Uterus (tissue), 3 donors: ENCODE measurements at regions not wholly inside any gene's neighbourhood (a gene's known extent, or its start where the extent isn't known, plus 50 kb on each side); places are given as distances from the start of the nearest gene placed in this dataset.

Experiments used
- DNase-seq, 2 donors: peaks; one replicate each; pipeline ENCODE4 v3.0.0-alpha.2; 2019 to 2020
- H3K27ac ChIP-seq, 2 donors: fragments of 200-600 bp; sonication (generic); 1 replicate in 1 of 2; 2 replicates in 1 of 2; pipeline ENCODE4 v1.5.1; 2016 to 2018
- H3K27me3 ChIP-seq, 2 donors: fragments of 200-600 bp; sonication (generic); one replicate each; pipeline ENCODE4 v1.5.1; 2018 to 2019; ENCODE audit warnings: control low read depth in 1 of 2
- H3K36me3 ChIP-seq, 2 donors: fragments of 200-600 bp; sonication (generic); one replicate each; pipeline ENCODE4 v1.5.1; 2019; ENCODE audit warnings: control low read depth in 1 of 2
- H3K4me1 ChIP-seq, 2 donors: fragments of 200-600 bp; sonication (generic); one replicate each; pipeline ENCODE4 v1.5.1; 2018 to 2019; ENCODE audit warnings: control low read depth in 1 of 2
- H3K4me3 ChIP-seq, 2 donors: fragments of 200-600 bp; sonication (generic); 1 replicate in 1 of 2; 2 replicates in 1 of 2; pipeline ENCODE4 v1.5.1; 2018 to 2019; ENCODE audit warnings: mild to moderate bottlenecking in 1 of 2
- H3K9me3 ChIP-seq, 2 donors: fragments of 200-600 bp; sonication (generic); one replicate each; pipeline ENCODE4 v1.5.1; 2019; ENCODE audit warnings: control low read depth in 1 of 2
- POLR2A ChIP-seq, 2 donors: fragments of 450-650 bp; IDR thresholded peaks; one replicate each; pipeline ENCODE4 v1.6.1; 2016; ENCODE audit warnings: antibody characterized with exemption in 2 of 2, mild to moderate bottlenecking in 1 of 2, moderate library complexity in 1 of 2
- intact Hi-C: fragments of 100-400 bp; cut with DNase I; formaldehyde crosslinking; loops from one replicate; pipeline ENCODE4 v1.15.1; 2023; ENCODE audit warnings: low total_unique reads
- TF ChIP-seq, protein P1 (sequence below), 4 experiments: fragments of 200-600 bp in 2 of 4; fragments of 450-650 bp in 2 of 4; sonication (generic) in 2 of 4; IDR thresholded peaks; one replicate each; pipeline ENCODE4 v1.5.1; 2016 to 2019; ENCODE audit warnings: antibody characterized with exemption in 4 of 4, mild to moderate bottlenecking in 2 of 4, moderate library complexity in 1 of 4
- donor health status: DM: yes; HTN: yes; CAD: no.

DNA sequence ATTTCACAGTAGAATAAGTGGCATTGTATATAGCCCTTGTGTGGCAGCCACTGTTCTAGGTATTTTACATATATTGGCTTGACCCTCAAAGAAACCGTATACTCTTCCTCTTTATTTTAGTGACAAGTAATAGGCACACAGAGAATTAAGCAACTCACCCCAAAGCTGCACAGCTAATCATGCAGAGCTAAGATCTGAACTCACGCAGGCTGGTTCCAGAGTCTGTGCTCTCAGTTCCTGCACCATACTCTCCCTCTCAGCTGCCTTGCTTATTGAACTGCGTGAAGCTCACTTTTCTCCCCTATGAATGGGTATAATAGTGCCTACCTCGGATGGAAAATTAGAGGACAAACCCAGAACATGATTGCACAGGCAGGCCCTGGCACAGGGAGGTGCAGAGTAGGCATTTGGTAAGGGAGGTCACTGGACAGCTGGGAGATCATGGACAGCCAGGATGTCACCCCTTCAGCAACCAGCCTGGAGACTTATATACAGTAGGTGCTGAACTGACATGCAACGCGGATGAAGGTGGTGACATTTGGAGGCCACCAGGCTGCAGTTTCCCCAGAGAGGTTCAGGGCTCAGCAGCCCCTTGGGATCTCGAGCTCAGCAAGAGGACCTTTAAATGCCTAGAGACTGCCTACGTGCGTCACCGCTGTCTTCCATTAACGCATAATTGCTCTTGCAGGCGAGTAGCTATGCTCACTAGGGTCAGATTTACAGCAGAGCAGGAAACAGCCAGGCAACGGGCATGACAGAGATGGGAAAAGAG lies 78.4 kb upstream of the TP53I11 start:
- Histone ChIP-seq H3K36me3 (no peaks in the 10 kb centered on the region), H3K9me3 (no peaks in the 10 kb centered on the region), H3K27me3 (no peaks in the 10 kb centered on the region), H3K4me3 (no peak overlapping the region), H3K27ac (no peak overlapping the region), H3K4me1 (no peaks in the 10 kb centered on the region)
- DNase-seq: no peak
- TF ChIP-seq POLR2A (IDR thresholded peaks at IDR 0.05): no peak
- TF ChIP-seq, protein P1, sequence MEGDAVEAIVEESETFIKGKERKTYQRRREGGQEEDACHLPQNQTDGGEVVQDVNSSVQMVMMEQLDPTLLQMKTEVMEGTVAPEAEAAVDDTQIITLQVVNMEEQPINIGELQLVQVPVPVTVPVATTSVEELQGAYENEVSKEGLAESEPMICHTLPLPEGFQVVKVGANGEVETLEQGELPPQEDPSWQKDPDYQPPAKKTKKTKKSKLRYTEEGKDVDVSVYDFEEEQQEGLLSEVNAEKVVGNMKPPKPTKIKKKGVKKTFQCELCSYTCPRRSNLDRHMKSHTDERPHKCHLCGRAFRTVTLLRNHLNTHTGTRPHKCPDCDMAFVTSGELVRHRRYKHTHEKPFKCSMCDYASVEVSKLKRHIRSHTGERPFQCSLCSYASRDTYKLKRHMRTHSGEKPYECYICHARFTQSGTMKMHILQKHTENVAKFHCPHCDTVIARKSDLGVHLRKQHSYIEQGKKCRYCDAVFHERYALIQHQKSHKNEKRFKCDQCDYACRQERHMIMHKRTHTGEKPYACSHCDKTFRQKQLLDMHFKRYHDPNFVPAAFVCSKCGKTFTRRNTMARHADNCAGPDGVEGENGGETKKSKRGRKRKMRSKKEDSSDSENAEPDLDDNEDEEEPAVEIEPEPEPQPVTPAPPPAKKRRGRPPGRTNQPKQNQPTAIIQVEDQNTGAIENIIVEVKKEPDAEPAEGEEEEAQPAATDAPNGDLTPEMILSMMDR (IDR thresholded peaks at IDR 0.05): no peak
- intact Hi-C loops: no loop called here

- Histone ChIP-seq H3K4me3 (no peak overlapping the region), H3K36me3 (no peaks in the 10 kb centered on the region), H3K27me3 (no peaks in the 10 kb centered on the region), H3K27ac (no peak overlapping the region), H3K9me3 (no peaks in the 10 kb centered on the region), H3K4me1 (no peaks in the 10 kb centered on the region)
- no peak for DNase-seq
- TF ChIP-seq, protein P1 (IDR thresholded peaks at IDR 0.05): no peak
- no peak for TF ChIP-seq POLR2A (IDR thresholded peaks at IDR 0.05)
- intact Hi-C loops: no loop called here
Observed at GRCh38 chr11:45030778-45031177, 80.1 kb upstream of the TP53I11 start.

- Histone ChIP-seq H3K36me3 (no peaks in the 10 kb centered on the region), H3K27me3 (no peaks in the 10 kb centered on the region), H3K27ac (no peak overlapping the region), H3K9me3 (no peaks in the 10 kb centered on the region), H3K4me3 (no peak overlapping the region), H3K4me1 (no peaks in the 10 kb centered on the region)
- intact Hi-C loops: no loop called here
- no peak for TF ChIP-seq POLR2A (IDR thresholded peaks at IDR 0.05)
- TF ChIP-seq, protein P1 (IDR thresholded peaks at IDR 0.05): no peak
- no peak for DNase-seq
Observed at GRCh38 chr11:45031912-45032519, 81.3 kb upstream of the TP53I11 start.

GRCh38 chr11:45035413-45035812 lies 84.7 kb upstream of the TP53I11 start:
- no peaks in the 10 kb centered on the region for H3K9me3 ChIP-seq
- DNase-seq: no peak
- no peaks in the 10 kb centered on the region for H3K36me3 ChIP-seq
- intact Hi-C loops: no loop called here
- no peaks in the 10 kb centered on the region for H3K27me3 ChIP-seq
- H3K27ac ChIP-seq: no peak overlapping the region
- no peaks in the 10 kb centered on the region for H3K4me1 ChIP-seq
- H3K4me3 ChIP-seq: no peak overlapping the region
- TF ChIP-seq POLR2A (IDR thresholded peaks at IDR 0.05): no peak
- TF ChIP-seq, protein P1 (IDR thresholded peaks at IDR 0.05): no peak

GRCh38 chr11:45036010-45036409 lies 85.3 kb upstream of the TP53I11 start:
- intact Hi-C loops: no loop called here
- DNase-seq: no peak
- Histone ChIP-seq H3K9me3 (no peaks in the 10 kb centered on the region), H3K4me3 (no peak overlapping the region), H3K27ac (no peak overlapping the region), H3K4me1 (no peaks in the 10 kb centered on the region), H3K36me3 (no peaks in the 10 kb centered on the region), H3K27me3 (no peaks in the 10 kb centered on the region)
- TF ChIP-seq, protein P1 (IDR thresholded peaks at IDR 0.05): no peak
- TF ChIP-seq POLR2A (IDR thresholded peaks at IDR 0.05): no peak
